ENCODE measurements at regions not wholly inside any gene's neighbourhood (a gene's known extent, or its start where the extent isn't known, plus 50 kb on each side); places are given as distances from the start of the nearest gene placed in this dataset.
"Not testable (repeated sequence)": the region's sequence is repeated elsewhere in the genome, so short reads cannot be mapped to it uniquely, and the experiment has no call there.

GRCh38 chr17:21564262-21564661 is 128.1 kb upstream of the KCNJ18 start:
- TF ChIP-seq FOXP2 (optimal IDR thresholded peaks at IDR 0.05; ENCODE audit: control extremely low read depth, extremely low read length, insufficient read depth) (no peak), POLR2AphosphoS5 (IDR thresholded peaks at IDR 0.05; ENCODE audit: borderline replicate concordance, low read depth, low read length) (no peak), EZH2 (IDR thresholded peaks at IDR 0.05) (no peak)
- no peak for DNase-seq (ENCODE audit: low read depth, low spot score)
- Histone ChIP-seq H3K4me3 (no peak overlapping the region), H3K27ac (no peak overlapping the region), H3K36me3 (ENCODE audit: insufficient read depth, low read length) (no peaks in the 10 kb centered on the region), H3K9ac (ENCODE audit: insufficient read length) (no peak overlapping the region), H3K9me3 (ENCODE audit: low read depth, low read length) (no peaks in the 10 kb centered on the region)

GRCh38 chr17:21564757-21565156 is 127.6 kb upstream of the KCNJ18 start:
- not testable (repeated sequence) for H3K9ac ChIP-seq (ENCODE audit: insufficient read length); DNase-seq (ENCODE audit: low read depth, low spot score); H3K4me3 ChIP-seq; H3K36me3 ChIP-seq (ENCODE audit: insufficient read depth, low read length); H3K27ac ChIP-seq; H3K9me3 ChIP-seq (ENCODE audit: low read depth, low read length)

DNA sequence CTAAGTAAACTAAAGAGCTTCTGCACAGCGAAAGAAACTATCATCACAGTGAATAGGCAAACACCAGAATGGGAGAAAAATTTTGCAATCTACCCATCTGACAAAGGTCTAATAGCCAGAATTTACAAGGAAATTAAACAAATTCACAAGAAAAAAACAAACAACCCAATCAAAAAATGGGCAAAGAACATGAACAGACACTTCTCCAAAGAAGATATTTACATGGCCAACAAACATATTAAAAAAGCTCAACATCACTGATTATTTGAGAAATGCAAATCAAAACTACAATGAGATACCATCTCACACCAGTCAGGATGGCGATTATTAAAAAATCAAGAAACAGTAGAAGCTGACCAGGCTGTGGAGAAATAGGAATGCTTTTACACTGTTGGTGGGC is 121.9 kb upstream of the KCNJ18 start:
- H3K4me3 ChIP-seq; H3K9me3 ChIP-seq (ENCODE audit: low read depth, low read length); H3K27ac ChIP-seq; H3K9ac ChIP-seq (ENCODE audit: insufficient read length); H3K36me3 ChIP-seq (ENCODE audit: insufficient read depth, low read length); DNase-seq (ENCODE audit: low read depth, low spot score): not testable (repeated sequence)

GRCh38 chr17:21572148-21572547 is 120.2 kb upstream of the KCNJ18 start:
- H3K4me3 ChIP-seq; H3K36me3 ChIP-seq (ENCODE audit: insufficient read depth, low read length); H3K27ac ChIP-seq; DNase-seq (ENCODE audit: low read depth, low spot score); H3K9me3 ChIP-seq (ENCODE audit: low read depth, low read length); H3K9ac ChIP-seq (ENCODE audit: insufficient read length): not testable (repeated sequence)

DNA sequence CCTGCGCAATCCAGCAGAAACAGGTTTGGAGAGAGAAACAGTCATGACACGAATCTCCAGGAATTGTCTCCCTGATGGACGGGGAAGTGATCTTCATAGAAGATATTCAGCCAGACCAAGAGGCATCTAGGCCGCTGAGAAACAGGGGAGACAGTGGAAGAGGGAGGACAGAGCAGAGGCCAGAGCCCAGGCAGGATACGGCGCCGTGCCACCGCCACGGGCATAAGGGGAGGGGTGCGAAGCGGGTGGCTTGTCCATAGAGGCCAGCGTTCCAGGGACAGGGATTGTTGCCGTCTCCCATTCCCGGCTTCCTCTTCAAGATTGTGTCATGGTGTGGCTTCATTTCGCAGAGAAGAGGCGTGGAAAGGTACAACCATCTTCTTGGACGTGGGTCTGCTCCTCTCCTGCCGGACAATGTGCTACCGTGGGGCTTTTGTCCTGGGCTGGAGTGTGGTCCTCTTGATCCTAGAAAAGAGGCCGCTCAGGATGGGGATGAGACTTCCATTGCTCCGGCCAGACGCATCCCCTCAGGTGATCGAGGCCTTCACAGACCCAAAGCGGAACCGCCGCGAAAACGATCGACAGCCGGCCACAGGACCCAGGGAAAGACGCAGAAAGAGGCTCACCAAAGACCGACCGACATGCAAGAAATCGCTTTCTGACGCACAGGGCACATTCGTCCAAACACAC is 118.9 kb upstream of the KCNJ18 start:
- H3K4me3 ChIP-seq; DNase-seq (ENCODE audit: low read depth, low spot score); H3K9me3 ChIP-seq (ENCODE audit: low read depth, low read length); H3K27ac ChIP-seq; H3K9ac ChIP-seq (ENCODE audit: insufficient read length); H3K36me3 ChIP-seq (ENCODE audit: insufficient read depth, low read length): not testable (repeated sequence)

- no peak for DNase-seq (ENCODE audit: low read depth, low spot score)
- Histone ChIP-seq H3K9ac (ENCODE audit: insufficient read length) (no peak overlapping the region), H3K27ac (no peak overlapping the region), H3K4me3 (no peak overlapping the region), H3K36me3 (ENCODE audit: insufficient read depth, low read length) (no peaks in the 10 kb centered on the region), H3K9me3 (ENCODE audit: low read depth, low read length) (no peaks in the 10 kb centered on the region)
- TF ChIP-seq FOXP2 (optimal IDR thresholded peaks at IDR 0.05; ENCODE audit: control extremely low read depth, extremely low read length, insufficient read depth) = no peak
- TF ChIP-seq POLR2AphosphoS5 (IDR thresholded peaks at IDR 0.05; ENCODE audit: borderline replicate concordance, low read depth, low read length) = no peak
- TF ChIP-seq EZH2 (IDR thresholded peaks at IDR 0.05) = no peak
These were observed 118.2 kb upstream of the KCNJ18 start for GRCh38 chr17:21573961-21574610.

GRCh38 chr17:21574611-21575255 is 117.6 kb upstream of the KCNJ18 start:
- not testable (repeated sequence) for H3K9ac ChIP-seq (ENCODE audit: insufficient read length); H3K27ac ChIP-seq; DNase-seq (ENCODE audit: low read depth, low spot score); H3K9me3 ChIP-seq (ENCODE audit: low read depth, low read length); H3K36me3 ChIP-seq (ENCODE audit: insufficient read depth, low read length); H3K4me3 ChIP-seq

DNA sequence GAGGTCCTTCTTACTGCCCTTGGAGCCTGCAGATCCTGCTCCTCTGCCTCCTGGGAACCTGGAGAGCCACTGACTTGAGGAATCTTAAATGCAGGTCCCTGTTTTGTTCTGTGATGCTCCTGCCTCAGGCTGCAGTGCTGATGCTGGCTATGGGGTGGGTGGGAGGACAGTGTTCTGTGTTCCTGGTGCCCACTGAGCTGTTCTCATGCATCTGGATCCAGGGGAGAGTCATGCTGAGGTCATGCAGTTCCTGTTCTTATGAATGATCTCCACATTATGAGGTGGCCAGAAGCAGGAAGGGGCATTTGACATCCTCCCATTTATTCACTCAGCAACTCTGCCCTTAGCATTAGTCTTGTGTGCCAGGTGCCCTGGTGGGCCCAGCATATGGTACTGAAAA is 113.5 kb upstream of the KCNJ18 start:
- H3K9me3 ChIP-seq (ENCODE audit: low read depth, low read length); DNase-seq (ENCODE audit: low read depth, low spot score); H3K27ac ChIP-seq; H3K9ac ChIP-seq (ENCODE audit: insufficient read length); H3K4me3 ChIP-seq; H3K36me3 ChIP-seq (ENCODE audit: insufficient read depth, low read length): not testable (repeated sequence)

DNA sequence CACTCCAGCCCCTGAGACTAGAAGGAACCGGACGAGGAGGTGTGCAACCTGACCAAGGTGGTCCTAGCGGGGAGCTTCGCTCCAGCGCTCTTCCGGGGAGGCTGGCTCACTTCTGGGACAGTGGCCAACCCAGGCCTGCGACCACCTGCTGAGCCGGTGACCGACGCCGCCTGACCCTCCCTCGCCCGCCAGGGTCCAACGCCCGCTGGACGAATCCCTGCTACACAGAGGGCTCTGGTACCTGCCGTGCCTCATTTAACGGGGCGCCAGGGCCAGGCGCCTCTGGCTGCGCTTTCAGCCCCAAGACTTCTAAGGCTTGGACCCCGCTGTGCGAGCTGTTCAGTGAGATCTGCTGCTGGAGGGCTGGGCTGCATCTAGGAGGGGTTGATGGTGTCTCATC is 99.5 kb upstream of the KCNJ18 start:
- H3K4me3 ChIP-seq = no peak overlapping the region
- no peak for TF ChIP-seq FOXP2 (optimal IDR thresholded peaks at IDR 0.05; ENCODE audit: control extremely low read depth, extremely low read length, insufficient read depth)
- no peak for TF ChIP-seq EZH2 (IDR thresholded peaks at IDR 0.05)
- TF ChIP-seq POLR2AphosphoS5 (IDR thresholded peaks at IDR 0.05; ENCODE audit: borderline replicate concordance, low read depth, low read length) = no peak
- H3K9ac ChIP-seq (ENCODE audit: insufficient read length) = no peak overlapping the region
- no peaks in the 10 kb centered on the region for H3K9me3 ChIP-seq (ENCODE audit: low read depth, low read length)
- DNase-seq (ENCODE audit: low read depth, low spot score) = no peak
- H3K36me3 ChIP-seq (ENCODE audit: insufficient read depth, low read length) = no peaks in the 10 kb centered on the region
- H3K27ac ChIP-seq = no peak overlapping the region

- H3K27ac ChIP-seq; H3K9me3 ChIP-seq (ENCODE audit: low read depth, low read length); DNase-seq (ENCODE audit: low read depth, low spot score); H3K4me3 ChIP-seq; H3K9ac ChIP-seq (ENCODE audit: insufficient read length); H3K36me3 ChIP-seq (ENCODE audit: insufficient read depth, low read length): not testable (repeated sequence)
These were observed 98.7 kb upstream of the KCNJ18 start for GRCh38 chr17:21593452-21594105.
